Nephron progenitor cell (in vitro differentiated cells): ENCODE measurements at regions not wholly inside any gene's neighbourhood (a gene's known extent, or its start where the extent isn't known, plus 50 kb on each side); places are given as distances from the start of the nearest gene placed in this dataset.

ENCODE experiments used
- DNase-seq: peaks from one replicate; pipeline ENCODE4 v3.0.0; 2021
- H3K27ac Mint-ChIP-seq: 2 replicates; pipeline ENCODE4 v1.8.0; 2021; ENCODE audit warnings: mild to moderate bottlenecking, moderate library complexity, mixed read lengths
- H3K27me3 Mint-ChIP-seq: 2 replicates; pipeline ENCODE4 v1.8.0; 2021; ENCODE audit warnings: mild to moderate bottlenecking, low read depth, mixed read lengths; ENCODE audit not compliant: poor library complexity
- H3K36me3 Mint-ChIP-seq: 2 replicates; pipeline ENCODE4 v1.8.0; 2021; ENCODE audit warnings: low read depth, mixed read lengths
- H3K4me1 Mint-ChIP-seq: 2 replicates; pipeline ENCODE4 v1.8.0; 2021; ENCODE audit warnings: mixed read lengths
- H3K4me3 Mint-ChIP-seq: 2 replicates; pipeline ENCODE4 v1.8.0; 2021; ENCODE audit warnings: mild to moderate bottlenecking, moderate library complexity, mixed read lengths
- H3K9me3 Mint-ChIP-seq: 2 replicates; pipeline ENCODE4 v1.8.0; 2021; ENCODE audit warnings: mild to moderate bottlenecking, moderate library complexity, mixed read lengths
- CTCF ChIP-seq: fragments of 200-600 bp; sonication (generic); IDR thresholded peaks from 2 replicates; pipeline ENCODE4 v1.5.0; 2021; ENCODE audit warnings: antibody characterized with exemption

- no peak overlapping the region for H3K27ac Mint-ChIP-seq
- TF ChIP-seq CTCF, result no peak
- peaks cover 9% of the 10 kb centered on the region for H3K27me3 Mint-ChIP-seq
- H3K4me3 Mint-ChIP-seq, result no peak overlapping the region
- DNase-seq, result no peak
- no peaks in the 10 kb centered on the region for H3K36me3 Mint-ChIP-seq
- H3K9me3 Mint-ChIP-seq, result no peaks in the 10 kb centered on the region
- peaks cover 6% of the 10 kb centered on the region for H3K4me1 Mint-ChIP-seq
These were observed 93.6 kb downstream of the ATPSCKMT start for GRCh38 chr5:10155897-10156667.

- Mint-ChIP-seq H3K4me3 (no peak overlapping the region), H3K36me3 (no peaks in the 10 kb centered on the region), H3K4me1 (peaks cover 17% of the 10 kb centered on the region), H3K27ac (no peak overlapping the region), H3K9me3 (no peaks in the 10 kb centered on the region), H3K27me3 (peaks cover 9% of the 10 kb centered on the region)
- no peak for DNase-seq
- no peak for TF ChIP-seq CTCF
These were observed 95.7 kb downstream of the ATPSCKMT start for GRCh38 chr5:10153808-10154537.

- peaks cover 17% of the 10 kb centered on the region for H3K4me1 Mint-ChIP-seq
- no peak overlapping the region for H3K4me3 Mint-ChIP-seq
- no peaks in the 10 kb centered on the region for H3K9me3 Mint-ChIP-seq
- DNase-seq, result no peak
- no peak for TF ChIP-seq CTCF
- H3K36me3 Mint-ChIP-seq, result no peaks in the 10 kb centered on the region
- no peak overlapping the region for H3K27ac Mint-ChIP-seq
- peaks cover 9% of the 10 kb centered on the region for H3K27me3 Mint-ChIP-seq
These were observed 96.3 kb downstream of the ATPSCKMT start for GRCh38 chr5:10153394-10153793.

GRCh38 chr5:10151656-10152055 lies 98.0 kb downstream of the ATPSCKMT start:
- Mint-ChIP-seq H3K9me3 (no peaks in the 10 kb centered on the region), H3K36me3 (no peaks in the 10 kb centered on the region), H3K4me3 (no peak overlapping the region), H3K27ac (no peak overlapping the region), H3K27me3 (peaks cover 9% of the 10 kb centered on the region), H3K4me1 (peaks cover 17% of the 10 kb centered on the region)
- DNase-seq, result no peak
- no peak for TF ChIP-seq CTCF

GRCh38 chr5:10149911-10150310 lies 99.8 kb downstream of the ATPSCKMT start:
- Mint-ChIP-seq H3K4me1 (peaks cover 17% of the 10 kb centered on the region), H3K4me3 (no peak overlapping the region), H3K9me3 (no peaks in the 10 kb centered on the region), H3K27me3 (peaks cover 9% of the 10 kb centered on the region), H3K36me3 (no peaks in the 10 kb centered on the region), H3K27ac (no peak overlapping the region)
- TF ChIP-seq CTCF, result no peak
- DNase-seq, result no peak
